ENCODE measurements at regions not wholly inside any gene's neighbourhood (a gene's known extent, or its start where the extent isn't known, plus 50 kb on each side); places are given as distances from the start of the nearest gene placed in this dataset.

DNA sequence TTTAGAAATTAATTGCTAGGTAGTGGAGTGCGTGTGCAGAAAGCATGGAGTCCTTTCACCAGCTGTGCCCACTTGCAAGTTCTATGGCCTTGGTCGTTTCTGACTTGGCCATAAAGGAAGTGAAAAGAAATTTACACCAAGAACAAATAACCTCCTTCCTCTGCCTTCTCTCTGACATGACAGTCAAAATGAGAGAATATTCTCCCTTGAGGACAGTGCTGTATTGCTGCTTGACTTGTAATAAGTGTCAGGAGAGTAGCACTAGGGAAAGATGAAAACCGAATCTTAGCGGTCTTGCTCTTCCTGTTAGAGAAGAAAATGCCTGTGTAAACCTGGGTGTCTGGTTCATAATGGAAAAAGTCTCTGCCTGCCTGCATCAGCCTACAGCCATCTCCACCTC is 333.1 kb upstream of the RAG2 start:
- FAIRE-seq (no peak), ATAC-seq (no peak), DNase-seq (ENCODE audit: low spot score) (no peak)
- no peaks in the 10 kb centered on the region for H4K20me1 ChIP-seq (ENCODE audit: insufficient read depth, low read length)
- no peak overlapping the region for H3K4me3 ChIP-seq (replicated peaks in 1 of 3; ENCODE audit: insufficient read depth in 1 of 3, low read depth in 2 of 3, low read length in 3 of 3)
- H3K36me3 ChIP-seq (replicated peaks in 1 of 2; ENCODE audit: control insufficient read depth in 1 of 2, insufficient read depth in 2 of 2, low read length in 2 of 2), result no peaks in the 10 kb centered on the region
- H3K79me2 ChIP-seq (ENCODE audit: insufficient read depth, low read length), result no peaks in the 10 kb centered on the region
- WGBS (ENCODE audit: low lambda C conversion rate), result 2% methylated on average over 4 of the region's 4 CpGs
- intact Hi-C loops (cut with micrococcal nuclease; ENCODE audit: unreplicated experiment), result no loop called here
- no peak for TF ChIP-seq NFIB (CRISPR knock-in tag; IDR thresholded peaks at IDR 0.05; ENCODE audit: borderline replicate concordance)
- no peak for TF ChIP-seq ZNF350 (CRISPR knock-in tag; IDR thresholded peaks at IDR 0.05; ENCODE audit: borderline replicate concordance, low read depth)
- no peak for TF ChIP-seq SRSF9 (IDR thresholded peaks at IDR 0.05; ENCODE audit: borderline replicate concordance, insufficient read depth, low read depth, low read length, poor library complexity, severe bottlenecking)
- TF ChIP-seq PHF8 (CRISPR knock-in tag; IDR thresholded peaks at IDR 0.05), result no peak
- no peak for TF ChIP-seq HMGXB4 (CRISPR knock-in tag; IDR thresholded peaks at IDR 0.05; ENCODE audit: borderline replicate concordance in 1 of 2, low read depth in 1 of 2)
- no peak for TF ChIP-seq HCFC1 (IDR thresholded peaks at IDR 0.05; ENCODE audit: low read depth, low read length)
- TF ChIP-seq ATF1 (CRISPR knock-in tag; IDR thresholded peaks at IDR 0.05), result no peak
- no peak for TF ChIP-seq POLR2AphosphoS2 (IDR thresholded peaks at IDR 0.05; ENCODE audit: low read depth, low read length)
- no peak for TF ChIP-seq ZNF781 (CRISPR knock-in tag; IDR thresholded peaks at IDR 0.05; ENCODE audit: borderline replicate concordance, not compliant biosample characterization)
- TF ChIP-seq ZNF576 (CRISPR knock-in tag; IDR thresholded peaks at IDR 0.05), result no peak
- TF ChIP-seq AHDC1 (CRISPR knock-in tag; IDR thresholded peaks at IDR 0.05; ENCODE audit: borderline replicate concordance), result no peak
- H2AFZ ChIP-seq (ENCODE audit: low read length), result peak overlapping the region; percentile 8
- no peaks in the 10 kb centered on the region for H3K4me1 ChIP-seq (ENCODE audit: insufficient read depth, low read length)
- H3K9me3 ChIP-seq (ENCODE audit: low read length), result 0 out of 2 replicates have a peak, but pooled peaks cover 4% of the 10 kb centered on the region
- BruUV-seq (replicated peaks), result no TSS peak
- H3K27ac ChIP-seq (ENCODE audit: extremely low read length, insufficient read depth, low read length), result no peak overlapping the region
- H3K4me2 ChIP-seq (ENCODE audit: low read depth, low read length), result no peak overlapping the region
- H3K9ac ChIP-seq (ENCODE audit: insufficient read depth, low read depth, low read length), result no peak overlapping the region
- H3K27me3 ChIP-seq (ENCODE audit: control insufficient read depth in 1 of 2, insufficient read depth in 2 of 2, low read length in 2 of 2), result no peaks in the 10 kb centered on the region
- ChIA-PET POLR2A (no interaction called here), CTCF (ENCODE audit: low intra/inter-chr PET ratio, low total read pairs) (no interaction called here)
- in situ Hi-C loops (cut with HindIII; ENCODE audit: extremely low pct_ligation_motif_present, low pct_unique_long_range_greater_than_20kb), result no loop called here

All from HepG2 (cell line).